ENCODE measurements at regions not wholly inside any gene's neighbourhood (a gene's known extent, or its start where the extent isn't known, plus 50 kb on each side); places are given as distances from the start of the nearest gene placed in this dataset.

DNA sequence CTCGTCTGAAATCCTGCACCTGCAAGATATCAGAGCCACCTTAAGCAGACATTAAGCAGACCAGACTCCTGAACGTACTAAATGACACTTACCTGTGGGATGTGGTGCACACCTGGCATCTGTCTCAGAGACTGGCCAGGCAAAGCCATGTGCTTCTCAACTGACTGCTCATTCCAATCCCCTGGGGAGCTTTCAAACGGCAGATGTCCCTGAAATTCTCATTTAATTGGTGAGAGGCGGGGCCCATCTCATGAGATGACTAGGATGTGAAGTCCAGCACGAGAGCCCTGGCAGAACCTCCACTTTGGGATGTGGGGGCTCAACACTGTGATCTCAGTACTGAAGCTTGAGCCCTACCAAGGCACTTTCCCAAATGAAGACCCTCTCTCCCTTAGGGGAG is 84.9 kb upstream of the HMGXB4 start:
- H3K9me1 ChIP-seq (ENCODE audit: control insufficient read depth, insufficient read depth, low read length), result no peaks in the 10 kb centered on the region
- TF ChIP-seq SP1 (CRISPR knock-in tag; IDR thresholded peaks at IDR 0.05) (no peak), NCOA6 (IDR thresholded peaks at IDR 0.05) (no peak), RAD21 (CRISPR knock-in tag; conservative IDR thresholded peaks at IDR 0.05 in 1 of 2, IDR thresholded peaks at IDR 0.05 in 1 of 2) (no peak), ZNF79 (CRISPR knock-in tag; IDR thresholded peaks at IDR 0.05; ENCODE audit: low read depth) (no peak)
- CTCF ChIA-PET (ENCODE audit: low intra/inter-chr PET ratio), result no interaction called here
- in situ Hi-C loops (cut with MboI), result loop anchor here (25.0 kb wide), 1 partner anchor 760 kb away; no protein-coding TSS in a partner anchor
- no peaks in the 10 kb centered on the region for H3K9me3 ChIP-seq (replicated peaks; ENCODE audit: control insufficient read depth, insufficient read depth, low read depth, low read length)
- no peak for FAIRE-seq
- H3K36me3 ChIP-seq (ENCODE audit: control insufficient read depth, insufficient read depth, low read length), result peaks cover 7% of the 10 kb centered on the region; the same call in 2 of the 3 replicates
- BruUV-seq (replicated peaks), result no TSS peak
- H2AFZ ChIP-seq (ENCODE audit: low read depth, low read length), result no peak overlapping the region
- H3K4me3 ChIP-seq, result no peak overlapping the region
- POLR2A ChIA-PET, result interaction anchor here (0.7 kb wide), 1 partner anchor 1248 kb away, joined by 3 read pairs; no protein-coding TSS in a partner anchor
- no peaks in the 10 kb centered on the region for H3K79me2 ChIP-seq (ENCODE audit: control insufficient read depth, insufficient read depth, low read length)
- intact Hi-C loops (cut with micrococcal nuclease), result no loop called here
- H3K9ac ChIP-seq (ENCODE audit: insufficient read depth in 1 of 2, low read depth in 2 of 2, low read length in 2 of 2), result no peak overlapping the region
- DNase-seq (ENCODE audit: extremely low read depth in 1 of 4, low spot score in 3 of 4), result no peak
- 55% methylated on average over 5 of the region's 5 CpGs for WGBS (ENCODE audit: insufficient coverage, low coverage, missing lambda C conversion rate)
- H4K20me1 ChIP-seq (replicated peaks; ENCODE audit: control insufficient read depth, insufficient read depth, low read length), result 0 out of 2 replicates have a peak, but pooled peaks cover 4% of the 10 kb centered on the region
- H3K4me2 ChIP-seq (ENCODE audit: insufficient read depth, low read length), result no peak overlapping the region
- no peak for ATAC-seq
- no peaks in the 10 kb centered on the region for H3K4me1 ChIP-seq (replicated peaks in 1 of 2; ENCODE audit: control insufficient read depth in 2 of 2, insufficient read depth in 2 of 2, low read length in 2 of 2)
- H3K27ac ChIP-seq (ENCODE audit: extremely low read depth, low read depth, low read length), result no peak overlapping the region
- no peaks in the 10 kb centered on the region for H3K27me3 ChIP-seq (ENCODE audit: control insufficient read depth in 2 of 2, insufficient read depth in 2 of 2, low read length in 2 of 2)

DNA sequence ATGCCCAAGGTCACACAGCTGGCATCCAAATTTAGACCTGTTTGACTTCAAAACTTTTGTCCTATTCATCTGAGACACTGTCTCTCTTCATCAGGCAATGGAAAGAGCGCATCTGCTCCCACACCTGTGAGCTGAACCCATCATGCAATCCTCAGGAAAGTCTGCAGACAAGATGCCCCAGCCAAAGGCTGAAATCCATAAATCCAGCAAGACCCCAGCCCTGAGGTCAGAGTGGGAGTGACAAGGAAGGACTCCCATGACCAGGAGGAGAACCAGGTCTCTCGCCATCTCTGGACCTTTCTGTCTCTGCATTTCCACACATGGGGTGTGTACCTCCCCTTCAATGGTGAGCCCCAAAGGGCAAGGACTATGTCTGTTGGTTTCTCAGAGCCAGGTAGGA is 83.6 kb upstream of the HMGXB4 start:
- FAIRE-seq (no peak), DNase-seq (ENCODE audit: extremely low read depth in 1 of 4, low spot score in 3 of 4) (no peak), ATAC-seq (no peak)
- 56% methylated on average over 1 of the region's 2 CpGs for WGBS (ENCODE audit: insufficient coverage, low coverage, missing lambda C conversion rate)
- ChIA-PET POLR2A (no interaction called here), CTCF (ENCODE audit: low intra/inter-chr PET ratio) (no interaction called here)
- Histone ChIP-seq H3K9me1 (ENCODE audit: control insufficient read depth, insufficient read depth, low read length) (no peaks in the 10 kb centered on the region), H3K27ac (ENCODE audit: extremely low read depth, low read depth, low read length) (no peak overlapping the region), H3K9me3 (replicated peaks; ENCODE audit: control insufficient read depth, insufficient read depth, low read depth, low read length) (no peaks in the 10 kb centered on the region), H3K9ac (ENCODE audit: insufficient read depth in 1 of 2, low read depth in 2 of 2, low read length in 2 of 2) (no peak overlapping the region), H3K36me3 (ENCODE audit: control insufficient read depth, insufficient read depth, low read length) (peaks cover 7% of the 10 kb centered on the region; the same call in 2 of the 3 replicates), H4K20me1 (replicated peaks; ENCODE audit: control insufficient read depth, insufficient read depth, low read length) (0 out of 2 replicates have a peak, but pooled peaks cover 4% of the 10 kb centered on the region), H2AFZ (ENCODE audit: low read depth, low read length) (no peak overlapping the region), H3K79me2 (ENCODE audit: control insufficient read depth, insufficient read depth, low read length) (no peaks in the 10 kb centered on the region), H3K27me3 (ENCODE audit: control insufficient read depth in 2 of 2, insufficient read depth in 2 of 2, low read length in 2 of 2) (no peaks in the 10 kb centered on the region), H3K4me1 (replicated peaks in 1 of 2; ENCODE audit: control insufficient read depth in 2 of 2, insufficient read depth in 2 of 2, low read length in 2 of 2) (no peaks in the 10 kb centered on the region), H3K4me3 (no peak overlapping the region), H3K4me2 (ENCODE audit: insufficient read depth, low read length) (no peak overlapping the region)
- in situ Hi-C loops (cut with MboI) (loop anchor here (25.0 kb wide), 1 partner anchor 761 kb away; no protein-coding TSS in a partner anchor), intact Hi-C loops (cut with micrococcal nuclease) (no loop called here)
- BruUV-seq (replicated peaks), result no TSS peak
- TF ChIP-seq MEIS2 (IDR thresholded peaks at IDR 0.05; ENCODE audit: partially characterized antibody) (no peak), KLF13 (tag; IDR thresholded peaks at IDR 0.05; ENCODE audit: borderline replicate concordance, low read depth) (no peak)
